SW 1271 (cell line): ENCODE measurements at regions not wholly inside any gene's neighbourhood (a gene's known extent, or its start where the extent isn't known, plus 50 kb on each side); places are given as distances from the start of the nearest gene placed in this dataset.
A peak's percentile ranks its signal among the peaks of the same experiment; 100 is the strongest.

Experiments used
- DNase-seq, 2 experiments: peaks; one replicate each; lab custom pipeline; 2025; lab: John Stamatoyannopoulos, UW

DNA sequence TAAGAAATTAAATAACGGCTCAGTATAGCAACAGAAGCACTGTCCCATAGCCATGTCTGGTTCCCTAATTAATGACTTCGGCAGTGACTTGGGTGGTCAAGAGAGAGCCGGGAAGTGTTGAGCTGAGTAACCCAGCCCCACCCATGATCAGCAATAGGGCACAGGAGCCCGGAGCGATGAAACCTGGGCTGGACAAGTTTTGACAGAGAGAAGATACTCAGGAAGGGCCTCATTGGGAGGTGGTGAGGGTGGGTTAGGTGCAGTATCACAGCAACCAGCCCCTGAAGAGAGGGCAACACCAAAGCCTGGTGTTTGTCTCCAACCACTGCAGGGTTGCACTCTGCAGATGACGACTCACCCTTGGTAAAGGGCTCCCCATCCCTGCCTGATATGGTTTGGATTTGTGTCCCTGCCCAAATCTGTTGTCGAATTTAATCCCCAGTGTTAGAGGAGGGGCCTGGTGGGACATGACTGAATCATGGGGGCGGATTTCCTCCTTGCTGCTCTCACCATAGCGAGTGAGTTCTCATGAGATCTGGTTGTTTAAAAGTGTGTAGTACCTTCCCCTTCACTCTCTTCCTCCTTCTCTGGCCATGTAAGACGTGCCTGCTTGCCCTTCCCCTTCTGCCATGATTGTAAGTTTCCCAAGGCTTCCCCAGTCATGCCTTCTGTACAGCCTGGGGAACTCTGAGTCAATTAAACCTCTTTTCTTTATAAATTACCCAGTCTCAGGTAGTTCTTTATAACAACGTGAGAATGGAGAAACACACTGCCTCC, 124.9 kb upstream of the MED13L start:
- no peak for DNase-seq

DNA sequence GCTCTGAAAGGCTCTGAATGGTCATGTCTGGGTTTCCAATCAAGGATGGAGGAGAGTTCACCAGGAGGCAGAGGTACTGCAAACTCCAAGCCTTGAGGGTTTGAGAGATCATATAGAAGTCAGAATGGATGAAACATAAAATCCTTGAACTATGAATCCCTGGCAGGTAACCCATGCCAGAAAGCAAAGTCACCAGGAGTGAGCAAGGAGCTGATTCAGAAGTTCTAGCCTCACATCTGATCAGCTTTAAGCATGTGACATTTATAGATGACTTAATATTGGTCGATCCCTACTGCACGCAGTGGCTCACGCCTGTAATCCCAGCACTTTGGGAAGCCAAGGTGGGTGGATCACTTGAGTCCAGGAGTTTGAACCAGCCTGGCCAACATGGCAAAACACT, 126.1 kb upstream of the MED13L start:
- DNase-seq: no peak

DNA sequence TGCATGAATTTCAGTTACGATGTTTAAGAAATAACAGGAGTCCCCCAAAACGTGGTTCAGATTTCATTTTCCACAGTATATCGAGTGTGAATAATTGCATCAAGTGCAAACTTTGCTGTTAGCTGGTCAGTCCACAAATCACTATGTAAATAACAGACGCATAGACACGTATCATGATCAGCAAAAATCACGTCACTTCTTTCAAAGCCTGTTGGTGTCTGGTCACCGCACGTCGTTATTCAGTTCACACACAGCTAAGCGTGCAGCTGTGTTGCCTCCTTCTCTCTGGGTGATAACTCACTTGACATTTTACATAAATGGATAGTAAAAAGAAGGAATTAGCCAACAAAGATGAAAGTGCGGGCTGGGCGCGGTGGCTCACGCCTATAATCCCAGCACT, 126.8 kb upstream of the MED13L start:
- DNase-seq: no peak

DNA sequence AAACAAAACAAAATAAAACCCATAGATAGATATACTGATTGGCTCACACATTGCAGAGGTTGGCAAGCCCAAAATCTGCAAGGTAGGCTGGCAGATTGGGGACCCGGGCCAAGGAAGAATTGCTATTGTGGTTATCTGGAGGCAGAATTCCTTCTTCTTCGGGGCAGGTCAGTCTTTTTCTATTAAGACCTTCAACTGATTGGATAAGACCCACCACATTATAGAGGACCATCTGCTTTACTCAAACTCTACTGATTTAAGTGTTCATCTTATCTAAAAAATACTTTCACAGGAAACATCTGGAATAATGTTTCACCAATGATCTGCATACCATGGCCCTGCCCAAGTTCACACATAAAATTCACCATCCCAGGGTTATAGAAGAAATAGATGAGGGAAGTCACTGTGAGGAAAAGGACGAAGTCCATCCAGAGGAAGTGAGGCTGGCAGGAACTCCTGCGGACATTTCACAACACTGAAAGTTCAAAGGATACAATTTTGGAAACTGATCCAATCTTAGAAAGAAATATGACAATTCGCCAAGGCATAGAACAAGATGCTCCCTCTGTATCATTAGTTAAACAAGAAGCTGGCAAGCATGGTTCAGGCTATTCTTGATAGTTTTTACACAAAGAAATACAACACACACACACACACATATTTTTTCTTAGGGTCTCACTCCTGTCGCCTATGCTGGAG, 127.6 kb upstream of the MED13L start:
- DNase-seq: no peak

DNA sequence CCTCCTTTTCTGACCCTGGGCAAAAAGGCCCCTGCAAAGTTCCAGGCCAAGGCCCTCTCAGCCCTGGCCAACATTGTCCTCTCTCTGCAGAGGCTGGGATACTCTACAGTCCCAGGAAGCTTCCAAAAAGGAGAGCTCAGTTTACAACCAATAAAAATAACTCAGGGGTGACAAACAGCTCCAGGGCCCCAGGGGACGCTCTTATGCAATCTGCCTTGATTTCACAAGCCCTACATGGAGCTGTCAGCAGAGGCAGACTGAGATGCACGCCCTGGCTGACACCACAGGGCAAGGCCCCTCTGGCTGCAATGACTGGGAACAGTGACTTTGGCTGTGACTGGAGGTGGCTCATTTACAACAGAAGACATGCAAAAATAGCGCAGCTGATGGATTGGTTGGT, 129.0 kb upstream of the MED13L start:
- peak in 1 of 2 experiments; percentile 52 for DNase-seq

DNA sequence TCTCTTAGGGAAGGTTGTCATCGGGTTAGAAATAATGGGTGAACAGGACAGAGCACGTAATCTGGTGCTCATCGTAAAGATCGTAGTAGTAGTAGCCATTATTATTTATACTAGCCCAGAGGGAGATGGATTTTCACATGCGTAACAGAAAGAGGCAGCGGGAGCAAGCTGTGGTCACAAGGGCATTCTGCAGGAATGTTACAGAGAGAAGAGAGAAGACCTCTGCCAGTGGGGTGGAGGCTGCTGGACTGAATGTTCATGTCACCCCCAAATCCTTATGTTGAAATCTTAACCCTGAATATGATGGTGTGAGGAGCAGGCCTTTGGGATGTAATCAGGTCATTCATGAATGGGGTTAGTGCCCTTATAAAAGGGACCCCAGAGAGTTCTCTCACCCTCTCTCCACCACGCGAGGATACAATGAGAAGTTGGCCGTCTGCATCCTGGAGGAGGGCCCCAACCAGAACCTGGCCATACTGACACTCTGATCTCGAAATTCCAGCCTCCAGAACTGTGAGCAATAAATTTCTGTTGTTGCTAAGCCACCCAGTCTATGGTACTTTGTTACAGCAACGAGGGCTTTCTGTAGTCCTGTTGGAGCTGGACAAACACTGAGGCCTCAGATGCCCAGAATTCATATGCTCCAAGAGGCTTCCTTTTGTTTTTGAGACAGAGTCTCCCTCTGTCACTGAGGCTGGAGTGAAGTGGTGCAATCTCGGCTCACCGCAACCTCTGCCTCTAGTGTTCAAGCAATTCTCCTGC, 131.2 kb upstream of the MED13L start:
- no peak for DNase-seq

DNA sequence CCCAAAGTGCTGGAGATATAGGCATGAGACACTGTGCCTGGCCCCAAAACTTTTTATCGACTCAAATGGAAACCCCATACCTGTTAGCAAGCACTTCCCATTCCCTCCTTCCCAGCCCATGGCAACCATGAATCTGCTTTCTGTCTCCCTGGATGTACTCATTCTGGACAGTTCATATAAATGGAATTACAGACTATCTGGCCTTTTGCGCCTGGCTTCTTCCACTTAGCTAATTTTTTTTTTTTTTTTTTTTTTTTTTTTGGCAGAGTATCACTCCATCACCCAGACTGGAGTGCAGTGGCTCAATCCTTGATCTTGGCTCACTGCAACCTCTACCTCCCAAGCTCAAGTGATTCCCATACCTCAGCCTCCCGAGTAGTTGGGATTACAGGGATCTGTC, 134.5 kb upstream of the MED13L start:
- no peak for DNase-seq

DNA sequence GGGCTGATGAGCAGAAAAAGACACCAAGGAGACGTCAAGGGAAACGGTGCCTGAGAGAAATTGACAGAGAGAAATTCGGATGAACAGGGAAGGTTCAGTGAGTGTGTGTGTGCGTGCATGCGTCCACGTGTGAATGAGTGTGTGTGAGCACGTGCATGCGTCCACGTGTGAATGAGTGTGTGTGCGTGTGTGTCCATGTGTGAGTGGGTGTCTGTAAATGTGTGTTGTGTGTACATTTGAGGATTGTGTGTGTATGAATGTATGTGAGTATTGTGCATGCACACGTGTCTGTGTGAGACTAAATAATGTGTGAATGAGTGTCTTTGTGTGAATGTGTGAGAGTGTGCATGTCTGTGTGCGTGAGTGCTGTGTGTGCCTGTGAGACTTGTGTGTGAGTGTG, 137.4 kb upstream of the MED13L start:
- DNase-seq: no peak

DNA sequence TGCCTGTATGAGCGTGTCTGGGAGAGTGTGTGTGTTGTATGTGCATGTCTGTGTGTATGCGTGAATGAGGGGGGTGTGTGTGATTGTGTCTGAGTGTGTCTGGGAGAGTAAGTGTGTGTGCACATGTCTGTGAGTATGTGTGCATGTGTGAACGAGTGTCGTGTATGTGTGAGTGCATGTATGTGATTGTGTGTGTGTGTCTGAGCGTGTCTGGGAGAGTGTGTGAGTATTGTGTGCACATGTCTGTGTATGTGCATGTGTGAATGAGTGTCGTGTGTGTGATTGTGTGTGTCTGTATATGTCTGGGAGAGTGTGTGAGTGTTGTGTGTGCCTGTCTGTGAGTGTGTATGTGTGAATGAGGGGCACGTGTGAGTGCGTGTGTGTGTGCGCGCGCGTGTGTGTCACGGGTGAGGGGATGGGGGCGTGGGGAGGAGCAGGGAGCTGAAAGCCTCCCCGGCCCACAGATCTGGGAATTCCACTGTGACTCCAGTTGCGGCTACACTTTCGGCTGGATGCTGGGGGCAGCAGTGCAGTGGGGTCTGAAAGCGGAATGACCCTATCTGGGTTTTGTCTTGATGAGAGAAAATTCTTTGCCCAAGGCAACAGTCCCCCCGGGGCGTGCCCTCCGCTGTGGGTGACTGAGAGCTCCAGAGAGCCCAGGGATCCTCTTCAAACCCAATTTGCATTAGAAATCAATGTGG, 138.1 kb upstream of the MED13L start:
- DNase-seq: no peak

DNA sequence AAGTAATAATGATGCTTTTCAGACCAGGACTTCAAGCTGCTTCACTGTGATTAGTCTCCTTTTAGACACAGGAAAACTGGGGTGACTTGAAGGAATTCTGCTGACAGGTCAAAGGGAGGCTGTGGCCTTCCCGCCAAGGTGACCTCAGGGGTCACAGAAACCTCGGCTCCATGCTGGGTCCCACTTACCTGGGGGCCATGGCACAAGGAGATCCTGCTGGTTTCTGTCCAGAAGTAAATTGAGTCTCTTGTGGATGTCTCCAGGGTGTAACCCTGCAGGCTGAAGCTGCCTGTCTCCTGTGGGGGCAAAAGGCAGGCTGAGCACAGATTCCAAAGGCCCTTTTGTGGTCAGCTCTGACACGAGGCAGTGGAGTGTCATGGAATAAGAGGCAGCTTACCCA, 138.7 kb upstream of the MED13L start:
- DNase-seq: no peak

DNA sequence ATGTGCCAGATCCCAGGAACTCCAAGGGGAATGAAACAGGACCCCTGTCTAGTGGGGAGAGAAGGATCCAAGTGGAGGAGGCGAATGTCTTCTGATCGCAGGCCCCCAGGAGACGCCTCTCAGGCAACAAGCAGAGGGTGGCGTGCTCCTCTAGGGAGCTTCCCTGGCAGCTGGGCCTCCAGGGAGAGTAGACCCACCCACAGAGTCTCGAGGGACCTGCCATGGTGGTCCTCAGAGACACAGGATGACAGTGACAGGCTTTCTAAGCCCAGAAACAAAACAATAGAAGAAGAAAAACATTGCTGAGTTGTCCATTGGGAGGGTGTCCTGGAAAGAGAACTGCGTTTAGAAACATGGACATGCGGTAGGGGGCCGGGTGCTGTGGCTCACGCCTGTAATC, 140.6 kb upstream of the MAP1LC3B2 start:
- no peak for DNase-seq

DNA sequence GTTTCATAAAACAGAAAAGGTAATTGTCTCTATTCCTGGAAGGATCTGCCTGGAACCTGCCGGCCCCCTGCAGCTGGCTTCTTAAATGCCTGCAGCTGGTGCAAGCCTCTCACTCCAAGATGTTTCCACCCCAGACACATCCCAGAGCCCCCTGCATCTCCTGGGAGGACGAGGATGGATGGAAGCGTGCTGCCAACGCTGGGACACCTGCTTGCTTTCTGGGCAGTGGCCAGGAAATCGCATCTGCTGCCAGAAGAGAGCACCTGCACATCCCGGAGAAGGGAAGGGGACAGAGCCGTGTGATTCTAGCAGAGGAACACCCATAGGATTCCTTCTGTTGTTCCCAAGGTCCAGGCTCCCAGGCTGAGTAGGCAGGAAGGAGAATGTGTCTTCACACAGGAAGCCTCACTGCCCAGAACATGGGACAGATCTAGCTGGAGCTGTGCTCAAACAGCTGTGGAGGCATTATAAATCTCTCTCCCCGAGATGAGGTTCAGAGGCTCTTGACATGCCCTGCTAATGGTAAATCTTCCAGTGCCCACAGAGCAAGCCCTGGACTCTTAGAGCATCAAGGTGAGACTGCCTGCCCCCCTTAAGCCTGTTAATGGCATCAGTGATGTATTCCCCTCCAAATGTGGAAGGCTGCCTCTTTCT, 138.8 kb upstream of the MAP1LC3B2 start:
- DNase-seq: no peak

DNA sequence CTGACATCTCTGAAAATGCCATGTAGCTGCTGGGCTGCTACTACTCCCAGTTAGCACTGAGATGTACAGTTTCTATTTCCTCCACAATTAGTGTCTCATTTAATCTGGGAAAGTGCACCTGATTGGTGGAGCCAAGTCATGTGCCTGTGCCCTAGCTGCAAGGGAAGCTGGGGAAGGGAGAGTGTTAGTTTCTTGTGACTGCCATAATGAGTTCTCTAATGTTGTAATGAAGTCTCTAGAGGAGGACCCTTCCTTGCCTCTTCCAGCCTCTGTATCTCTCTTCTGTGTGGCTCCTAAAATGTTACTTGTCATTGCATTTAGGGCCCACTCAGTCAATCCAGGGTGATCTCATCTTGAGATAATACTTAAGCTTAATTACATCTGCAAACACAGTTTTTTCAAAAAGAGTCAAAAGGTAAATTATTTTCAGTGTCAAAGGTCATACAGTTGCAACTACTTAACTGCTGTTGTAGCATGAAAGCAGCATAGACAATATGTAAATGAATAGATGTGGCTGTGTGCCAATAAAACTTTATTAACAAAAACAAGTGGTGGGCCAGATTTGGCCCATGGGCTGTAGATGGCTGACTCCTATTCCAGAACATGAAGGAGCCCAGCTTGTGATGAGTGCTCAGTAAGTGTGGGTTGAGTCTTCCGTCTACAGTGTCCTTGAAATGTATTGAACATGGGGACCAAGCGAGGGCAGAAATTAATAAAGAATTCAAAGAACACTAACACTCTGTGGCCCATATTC, 137.2 kb upstream of the MAP1LC3B2 start:
- DNase-seq: no peak

DNA sequence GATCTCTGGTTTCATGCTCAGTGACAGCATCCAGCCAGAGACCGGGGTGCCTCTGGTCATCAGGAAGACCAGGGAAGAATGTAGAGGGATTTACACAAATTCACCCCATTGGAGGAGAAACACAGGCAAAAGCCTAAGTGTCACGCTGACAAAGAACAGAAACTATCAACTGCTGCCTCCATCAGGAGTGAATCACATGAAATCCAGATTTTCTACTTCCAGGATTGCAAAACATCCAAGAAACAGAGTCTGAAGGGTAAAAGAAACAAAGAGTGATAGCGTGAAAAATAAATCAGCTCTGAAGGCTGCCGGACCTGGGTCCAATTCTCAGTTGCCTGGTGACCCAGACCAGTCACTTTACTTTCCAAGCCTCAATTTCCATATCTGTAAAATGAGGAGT, 136.1 kb upstream of the MAP1LC3B2 start:
- DNase-seq: no peak

DNA sequence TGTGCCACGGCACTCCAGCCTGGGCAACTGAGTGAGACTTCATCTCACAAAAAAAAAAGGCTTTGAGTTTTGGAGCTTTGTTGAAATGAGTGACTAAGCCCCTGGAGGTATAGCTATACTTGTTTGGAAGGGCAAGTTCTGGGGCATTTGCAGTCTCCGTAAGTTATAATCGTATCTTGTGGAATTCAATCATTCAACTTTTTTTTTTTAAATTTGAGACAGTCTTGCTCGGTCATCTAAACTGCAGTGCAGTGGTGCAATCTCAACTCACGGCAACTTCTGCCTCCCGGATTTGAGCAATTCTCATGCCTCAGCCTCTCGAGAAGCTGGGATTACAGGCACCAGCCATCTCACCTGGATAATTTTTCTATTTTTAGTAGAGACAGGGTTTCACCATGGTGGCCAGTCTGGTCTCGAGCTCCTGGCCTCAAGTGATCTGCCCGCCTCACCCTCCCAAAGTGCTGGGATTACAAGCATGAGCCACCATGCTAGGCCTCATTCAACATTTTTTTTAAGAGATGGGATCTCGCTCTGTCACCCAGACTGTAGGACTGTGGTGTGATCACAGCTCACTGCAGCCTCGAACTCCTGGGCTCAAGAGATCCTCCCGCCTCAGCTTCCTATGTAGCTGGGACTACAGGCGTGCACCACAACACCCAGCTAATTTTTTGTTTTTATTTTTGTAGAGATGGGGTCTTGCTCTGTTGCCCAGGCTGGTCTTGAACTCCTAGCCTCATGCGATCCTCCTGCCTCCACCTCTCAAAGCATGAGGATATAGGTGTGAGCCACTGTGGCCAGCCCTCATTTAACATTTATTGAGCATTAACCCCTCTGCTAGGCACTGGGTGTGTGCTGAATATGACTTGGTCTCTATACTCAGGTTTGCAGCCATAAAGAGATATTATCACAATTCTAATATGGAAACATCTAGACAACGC, 133.7 kb upstream of the MAP1LC3B2 start:
- DNase-seq: no peak

DNA sequence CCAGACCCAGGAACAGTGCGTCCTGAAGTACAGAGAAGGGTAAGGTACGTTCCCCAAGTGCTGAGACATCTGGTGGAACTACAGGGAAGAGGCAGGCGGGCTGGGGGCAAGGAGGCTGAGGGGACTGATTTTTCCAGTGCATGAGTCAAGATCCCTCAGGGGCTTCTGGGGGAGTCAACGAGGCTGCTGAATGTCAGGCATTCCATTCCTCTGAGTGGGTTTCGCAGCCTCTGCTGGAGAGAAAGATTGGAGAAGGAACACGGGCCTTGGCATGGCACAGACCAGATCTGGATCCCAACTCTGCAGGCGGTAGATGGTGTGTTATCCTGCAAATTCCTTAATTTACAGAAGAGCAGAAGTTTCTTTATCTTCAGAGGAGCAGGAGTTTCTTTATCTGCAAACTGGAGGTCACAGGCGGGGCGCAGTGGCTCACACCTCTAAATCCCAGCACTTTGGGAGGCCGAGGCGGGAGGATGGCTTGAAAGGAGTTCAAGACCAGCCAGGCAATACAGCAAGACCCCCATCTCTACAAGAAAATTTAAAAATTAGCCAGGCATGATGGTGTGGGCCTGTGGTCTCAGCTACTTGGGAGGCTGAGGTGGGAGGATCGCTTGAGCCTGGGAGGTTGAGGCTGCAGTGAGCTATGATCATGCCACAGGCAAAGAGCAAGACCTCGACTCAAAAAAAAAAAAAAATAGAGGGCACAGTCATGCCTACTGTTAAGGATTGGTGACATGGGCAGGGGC, 132.6 kb upstream of the MAP1LC3B2 start:
- peak; percentile 70 to 92 for DNase-seq

DNA sequence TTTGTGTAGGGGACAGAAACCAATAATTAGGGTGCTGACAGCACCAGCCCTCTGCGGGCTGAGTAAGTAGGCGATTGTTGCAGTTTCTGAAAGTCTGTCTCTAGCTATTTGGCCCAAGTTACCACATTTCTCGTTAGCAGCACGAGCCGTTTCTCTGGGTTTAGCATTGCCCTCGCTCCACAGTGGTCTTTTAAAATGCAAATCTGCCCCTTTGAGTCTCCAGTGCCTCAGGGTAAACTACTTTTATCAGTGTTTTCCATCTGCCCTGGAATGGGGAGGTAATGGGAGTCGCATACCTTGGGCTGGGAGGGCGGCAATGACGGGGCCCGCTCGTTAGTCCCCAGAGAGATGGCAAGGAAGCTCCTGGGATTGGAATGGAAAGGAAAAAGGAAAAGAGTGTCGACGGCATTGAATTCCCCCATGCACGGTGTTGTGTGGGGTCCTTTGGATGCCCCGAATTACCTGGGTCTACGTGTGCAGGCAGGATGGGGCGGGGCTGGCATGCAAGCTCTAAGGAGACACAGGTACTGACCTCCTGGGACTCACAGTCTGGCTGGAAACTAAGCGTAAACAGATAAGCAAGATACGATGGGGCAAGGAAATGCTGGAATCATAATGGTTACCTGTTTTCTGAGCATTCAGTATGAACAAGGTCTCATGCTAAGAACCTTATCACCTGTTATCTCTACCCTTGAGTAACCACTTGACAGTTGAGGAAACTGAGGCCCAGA, 131.8 kb upstream of the MAP1LC3B2 start:
- DNase-seq: no peak

DNA sequence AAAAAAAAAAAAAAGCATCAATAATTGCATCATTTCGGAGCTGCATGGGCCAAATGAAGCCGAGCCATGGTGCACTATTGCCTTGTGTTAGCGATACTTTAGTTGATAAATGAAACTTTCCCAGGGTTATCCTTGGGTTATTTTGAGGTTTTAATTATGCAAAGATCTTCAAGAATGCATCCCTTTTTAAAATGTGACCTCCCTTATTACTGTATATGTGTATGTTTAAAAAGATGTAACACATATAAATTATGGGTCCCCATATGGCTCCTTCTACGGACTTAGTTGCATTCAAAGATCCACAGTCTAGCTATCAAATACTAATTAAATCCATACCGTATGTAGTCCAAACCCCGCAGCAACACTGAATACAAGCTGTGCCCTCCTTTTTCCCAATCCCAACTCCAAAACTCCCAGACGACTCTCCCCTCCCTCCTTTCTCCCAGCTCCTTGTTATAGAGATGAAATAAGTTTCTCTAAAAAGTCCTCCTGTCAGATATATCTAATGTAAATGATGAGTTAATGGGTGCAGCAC, 129.3 kb upstream of the MAP1LC3B2 start:
- no peak for DNase-seq
